HK-2 (cell line): ENCODE measurements at regions not wholly inside any gene's neighbourhood (a gene's known extent, or its start where the extent isn't known, plus 50 kb on each side); places are given as distances from the start of the nearest gene placed in this dataset.
A peak's percentile ranks its signal among the peaks of the same experiment; 100 is the strongest.
"Not testable (repeated sequence)": the region's sequence is repeated elsewhere in the genome, so short reads cannot be mapped to it uniquely, and the experiment has no call there.

ENCODE experiments used
- DNase-seq: peaks from one replicate; pipeline ENCODE4 v3.0.0-alpha.2; 2018; ENCODE audit not compliant: unreplicated experiment

GRCh38 chr6:140538926-140539325, 1164.5 kb upstream of the CITED2 start:
- DNase-seq: peak; percentile 16

- DNase-seq: peak; percentile 70
Observed at GRCh38 chr6:140537834-140538705, 1163.6 kb upstream of the CITED2 start.

- DNase-seq: peak; percentile 7
Observed at GRCh38 chr6:140537211-140537610, 1162.8 kb upstream of the CITED2 start.

- no peak for DNase-seq
Observed at GRCh38 chr6:140535511-140535910, 1161.1 kb upstream of the CITED2 start.

GRCh38 chr6:140533526-140533925, 1159.1 kb upstream of the CITED2 start:
- no peak for DNase-seq

GRCh38 chr6:140504776-140505175, 1130.3 kb upstream of the CITED2 start:
- no peak for DNase-seq

- DNase-seq: no peak
Observed at GRCh38 chr6:140500849-140501248, 1126.4 kb upstream of the CITED2 start.

GRCh38 chr6:140499607-140500006, 1125.2 kb upstream of the CITED2 start:
- no peak for DNase-seq

GRCh38 chr6:140494321-140495108, 1120.1 kb upstream of the CITED2 start:
- DNase-seq: no peak

- not testable (repeated sequence) for DNase-seq
Observed at GRCh38 chr6:140493470-140493869, 1119.0 kb upstream of the CITED2 start.

GRCh38 chr6:140490081-140490480, 1115.6 kb upstream of the CITED2 start:
- no peak for DNase-seq

GRCh38 chr6:140487586-140487985, 1113.1 kb upstream of the CITED2 start:
- no peak for DNase-seq

GRCh38 chr6:140486450-140487361, 1112.3 kb upstream of the CITED2 start:
- no peak for DNase-seq

GRCh38 chr6:140485740-140486449, 1111.4 kb upstream of the CITED2 start:
- peak; percentile 25 for DNase-seq

- no peak for DNase-seq
Observed at GRCh38 chr6:140480852-140481251, 1106.4 kb upstream of the CITED2 start.

- no peak for DNase-seq
Observed at GRCh38 chr6:140478631-140479030, 1104.2 kb upstream of the CITED2 start.

GRCh38 chr6:140475086-140475485, 1100.6 kb upstream of the CITED2 start:
- no peak for DNase-seq

- no peak for DNase-seq
Observed at GRCh38 chr6:140464720-140465119, 1090.3 kb upstream of the CITED2 start.

- DNase-seq: no peak
Observed at GRCh38 chr6:140463312-140463710, 1088.9 kb upstream of the CITED2 start.

- no peak for DNase-seq
Observed at GRCh38 chr6:140462453-140463311, 1088.2 kb upstream of the CITED2 start.
